HG03558 (cell line): ENCODE measurements at regions not wholly inside any gene's neighbourhood (a gene's known extent, or its start where the extent isn't known, plus 50 kb on each side); places are given as distances from the start of the nearest gene placed in this dataset.

Experiments
- ATAC-seq: cut with Tn5 transposase; IDR thresholded peaks from one replicate; pipeline ENCODE4 v1.9.1; 2021; ENCODE audit warnings: moderate number of reproducible peaks; ENCODE audit not compliant: unreplicated experiment; ENCODE audit errors: extremely low read depth

DNA sequence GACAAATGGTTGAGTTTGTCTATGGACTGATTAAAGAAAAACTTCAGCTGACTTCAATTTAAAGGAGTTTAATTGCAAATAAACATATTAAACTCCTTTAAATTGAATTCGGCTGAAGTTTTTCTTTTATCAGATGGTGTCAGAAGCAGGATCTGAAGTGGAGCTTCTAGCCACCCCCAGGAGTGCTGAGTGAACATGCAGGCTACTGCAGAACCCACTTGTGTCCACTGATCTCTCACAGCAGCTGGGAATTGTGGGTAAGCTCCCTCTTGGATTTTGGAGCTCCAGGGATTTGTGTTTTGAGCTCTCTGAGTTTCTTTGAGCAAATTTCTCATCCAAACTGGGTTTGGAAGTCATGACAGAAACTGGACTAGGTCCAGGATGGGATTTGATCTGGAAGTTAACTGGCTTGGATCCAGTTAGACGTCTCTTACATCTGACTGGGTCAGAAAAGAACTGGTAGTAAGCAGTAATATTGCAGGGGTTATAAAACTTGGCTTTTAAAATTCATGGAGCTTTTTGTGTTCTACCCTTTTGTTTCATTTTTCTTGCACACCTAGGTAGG lies 95.8 kb upstream of the UST start:
- no peak for ATAC-seq

DNA sequence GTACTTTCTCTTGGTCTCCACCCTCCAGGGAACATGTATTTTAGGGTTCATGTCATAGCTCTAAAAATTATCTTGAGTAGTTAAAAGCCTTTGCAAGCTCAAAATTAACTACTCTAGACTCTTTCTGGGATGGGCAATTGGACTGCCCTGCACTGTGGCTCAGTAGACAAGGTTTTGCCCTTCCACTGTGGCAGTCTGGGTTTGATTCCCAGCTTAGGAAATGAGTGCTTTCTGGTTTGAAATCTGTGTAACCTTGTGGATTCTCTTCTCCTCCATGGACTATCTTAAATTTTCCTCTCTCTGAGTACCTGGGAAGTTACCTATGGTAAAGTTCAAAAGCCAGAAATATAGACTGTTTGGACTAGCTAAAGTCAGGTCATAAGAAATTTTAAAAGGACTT lies 94.6 kb upstream of the UST start:
- no peak for ATAC-seq

DNA sequence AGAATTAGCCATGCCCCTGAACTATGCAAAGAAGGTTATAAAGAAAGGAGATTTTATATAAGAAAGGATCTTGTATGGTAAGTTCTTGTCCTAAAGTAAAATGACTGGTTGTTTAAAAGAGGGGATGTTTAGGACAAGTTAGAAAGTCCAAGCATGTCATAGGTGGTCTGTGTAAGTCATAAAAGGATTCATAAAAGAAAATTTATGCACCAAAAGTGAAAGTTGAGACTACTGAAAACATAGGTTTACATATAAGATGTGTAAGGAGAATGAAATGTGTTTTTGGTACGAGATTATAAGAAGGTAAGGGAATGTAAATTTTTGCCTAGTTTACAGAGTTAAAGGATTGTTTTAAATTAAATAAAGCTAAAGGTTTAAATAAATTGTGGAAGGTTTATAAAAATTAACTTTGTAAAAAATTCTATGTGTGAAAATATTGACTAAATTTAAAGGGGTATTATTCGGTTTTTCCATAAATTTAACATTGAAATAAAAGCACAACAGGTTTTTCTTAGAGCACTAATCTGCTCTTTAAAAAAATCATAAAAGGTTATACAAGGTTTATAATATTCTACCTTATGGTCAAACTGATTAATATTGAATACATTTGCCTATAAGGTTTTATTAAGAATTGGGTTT lies 93.6 kb upstream of the UST start:
- no peak for ATAC-seq

DNA sequence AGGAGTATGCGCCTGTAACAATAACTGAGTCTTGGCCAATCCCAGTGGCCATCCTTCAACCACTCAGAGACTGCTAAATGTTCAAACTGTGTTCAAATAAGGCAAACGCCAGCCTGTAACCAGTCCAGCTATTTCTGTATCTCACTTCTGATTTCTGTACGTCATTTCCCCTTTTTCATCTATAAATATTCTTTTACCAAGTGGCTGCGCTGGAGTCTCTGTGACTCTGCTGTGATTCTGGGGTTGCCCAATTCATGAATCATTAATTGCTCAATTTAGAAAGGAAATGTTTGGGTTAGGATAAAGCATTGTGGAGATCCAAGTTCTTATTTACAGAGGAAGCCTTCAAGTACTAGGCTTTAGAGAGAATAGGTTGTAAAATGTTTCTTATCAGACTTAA lies 89.8 kb upstream of the UST start:
- ATAC-seq = no peak

DNA sequence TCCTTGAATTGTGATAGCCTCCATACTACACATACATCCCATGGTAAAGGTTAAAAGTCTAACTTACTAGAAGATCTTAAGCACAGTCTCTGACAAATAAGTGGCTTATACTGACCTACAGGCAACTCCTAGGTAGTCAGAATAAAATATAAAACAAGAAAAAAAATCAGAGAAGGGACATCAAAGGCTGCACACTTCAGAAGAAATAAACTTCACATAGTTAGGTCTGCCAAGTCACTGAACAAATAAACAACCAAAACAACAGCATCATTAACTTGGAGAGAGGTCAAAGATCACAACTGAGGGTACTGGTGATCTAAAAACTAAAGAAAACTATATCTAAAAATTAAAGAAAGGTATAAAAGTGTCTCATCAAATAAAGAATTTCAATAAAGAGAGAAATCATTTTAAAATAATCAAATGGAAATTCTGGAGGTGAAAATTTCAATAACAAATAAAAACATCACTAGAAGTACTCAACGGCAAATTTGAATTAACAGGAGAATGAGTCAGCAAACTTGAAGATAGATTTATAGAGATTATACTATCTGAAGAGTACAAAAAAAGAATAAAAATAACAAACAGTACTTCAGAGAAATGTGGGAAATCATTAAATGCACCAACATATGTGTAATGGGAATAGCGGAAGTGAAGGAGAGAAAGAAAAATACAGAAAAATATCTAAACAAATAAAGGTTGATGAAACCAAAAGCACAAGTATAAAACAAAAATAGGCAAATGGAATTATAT lies 88.0 kb upstream of the UST start:
- no peak for ATAC-seq

DNA sequence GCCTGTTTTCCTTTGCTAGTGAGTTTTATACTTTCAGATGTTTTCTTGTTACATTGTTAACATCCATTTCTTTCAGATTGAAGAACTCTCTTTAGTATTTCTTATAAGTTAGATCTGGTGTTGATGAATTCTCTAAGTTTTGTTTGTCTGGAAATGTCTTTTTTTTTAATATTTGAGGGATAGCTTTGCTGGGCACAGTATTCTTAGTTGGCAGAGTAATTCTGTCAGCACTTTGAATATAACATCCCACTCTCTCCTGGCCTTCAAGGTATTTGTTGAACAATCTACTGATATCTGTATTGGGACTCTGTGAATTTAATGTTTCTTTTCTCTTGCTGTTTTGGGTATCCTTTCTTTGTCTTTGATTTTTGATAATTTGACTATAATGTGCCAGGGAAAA lies 79.4 kb upstream of the UST start:
- no peak for ATAC-seq

DNA sequence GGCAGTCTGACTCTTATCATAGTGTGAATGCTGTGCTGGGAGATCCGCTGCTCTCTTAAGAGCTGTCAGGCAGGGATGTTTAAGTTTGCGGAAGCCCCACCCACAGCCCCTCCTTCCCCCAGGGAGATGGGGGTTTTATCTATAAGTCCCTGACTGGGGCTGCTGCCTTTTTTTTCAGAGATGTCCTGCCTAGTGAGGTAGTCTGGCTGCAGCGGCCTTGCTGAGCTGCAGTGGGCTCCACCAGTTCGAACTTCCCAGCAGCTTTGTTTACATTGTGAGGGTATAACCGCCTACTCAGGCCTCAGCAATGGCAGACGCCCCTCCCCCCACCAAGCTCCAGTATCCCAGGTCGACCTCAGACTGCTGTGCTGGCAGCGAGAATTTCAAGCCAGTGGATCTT lies 75.7 kb upstream of the UST start:
- ATAC-seq = no peak

DNA sequence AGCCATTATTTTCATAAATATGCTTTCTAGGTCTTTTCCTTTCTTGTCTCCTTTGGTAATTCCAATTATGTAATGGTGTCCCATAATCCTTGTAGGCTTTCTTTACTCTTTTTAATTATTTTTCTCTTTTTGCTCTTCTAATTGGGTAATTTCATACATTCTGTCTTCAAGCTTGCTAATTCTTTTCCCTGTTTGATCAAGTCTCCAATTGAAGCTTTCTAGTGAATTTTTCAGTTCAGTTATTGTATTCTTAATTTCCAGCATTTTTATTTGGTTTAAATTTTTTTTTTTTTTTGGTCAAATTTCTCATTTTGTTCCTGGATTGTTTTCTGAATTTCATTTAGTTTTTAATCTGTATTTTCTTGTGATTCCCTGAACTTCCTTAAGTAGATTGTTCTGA lies 74.9 kb upstream of the UST start:
- no peak for ATAC-seq

DNA sequence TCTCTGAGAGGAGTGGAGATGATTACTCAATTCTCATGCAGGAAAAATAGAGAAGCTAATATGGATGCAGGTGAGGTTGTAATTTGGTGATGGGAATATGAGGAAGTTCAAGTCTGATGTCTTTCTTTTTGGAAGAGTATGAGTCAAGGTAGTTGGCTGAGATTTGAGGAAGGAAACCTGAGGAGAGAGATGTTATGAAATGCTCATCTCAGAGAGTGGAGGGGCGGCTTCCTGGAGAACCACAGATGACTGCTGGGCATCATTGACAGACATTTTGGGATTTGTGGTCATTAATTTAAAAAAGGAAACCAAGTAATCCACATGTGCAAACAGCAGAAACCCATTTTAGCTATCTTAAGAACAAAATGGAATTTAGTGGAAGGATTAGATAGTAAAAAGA lies 72.5 kb upstream of the UST start:
- no peak for ATAC-seq

DNA sequence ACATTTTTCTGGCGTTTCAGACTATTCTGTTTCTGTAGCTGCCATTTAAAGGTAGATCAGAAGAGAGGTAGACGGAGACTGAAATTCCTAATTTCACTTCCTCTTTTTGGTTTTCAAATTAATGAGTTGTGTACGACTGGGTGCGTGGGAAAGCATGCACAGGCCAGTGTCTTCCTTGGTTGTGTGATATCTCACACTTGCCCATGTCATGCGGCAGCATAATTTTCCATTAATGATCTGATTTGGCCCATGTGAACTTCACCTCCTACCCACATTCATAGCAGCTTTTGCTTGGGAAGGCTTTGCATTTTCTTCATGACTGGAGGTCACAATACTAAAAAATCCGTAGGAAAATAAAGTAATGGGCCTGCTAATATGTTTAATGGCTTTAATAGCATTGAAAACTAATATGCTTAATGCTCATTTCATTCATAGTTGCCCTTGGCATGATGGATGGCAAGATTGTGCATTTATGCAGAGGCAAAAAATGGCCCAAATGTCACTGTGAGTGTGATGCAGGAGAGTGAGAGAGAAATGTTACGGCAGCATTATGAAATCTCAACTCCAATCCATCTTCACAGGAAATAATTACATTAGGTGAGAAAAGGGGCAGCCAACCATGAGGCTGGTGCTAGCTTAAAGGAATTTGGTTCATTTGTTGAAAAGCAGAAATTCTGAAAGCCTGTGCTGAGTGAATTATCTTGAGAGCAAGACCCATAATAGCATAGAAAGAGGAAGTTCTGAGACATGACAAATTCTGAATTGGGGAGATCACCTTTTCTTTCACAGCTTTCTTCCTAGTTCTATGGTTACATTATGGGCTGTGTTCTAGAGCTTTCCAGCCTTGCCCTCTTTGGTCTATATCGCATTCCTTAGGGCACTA lies 69.0 kb upstream of the UST start:
- ATAC-seq = peak; percentile 85

DNA sequence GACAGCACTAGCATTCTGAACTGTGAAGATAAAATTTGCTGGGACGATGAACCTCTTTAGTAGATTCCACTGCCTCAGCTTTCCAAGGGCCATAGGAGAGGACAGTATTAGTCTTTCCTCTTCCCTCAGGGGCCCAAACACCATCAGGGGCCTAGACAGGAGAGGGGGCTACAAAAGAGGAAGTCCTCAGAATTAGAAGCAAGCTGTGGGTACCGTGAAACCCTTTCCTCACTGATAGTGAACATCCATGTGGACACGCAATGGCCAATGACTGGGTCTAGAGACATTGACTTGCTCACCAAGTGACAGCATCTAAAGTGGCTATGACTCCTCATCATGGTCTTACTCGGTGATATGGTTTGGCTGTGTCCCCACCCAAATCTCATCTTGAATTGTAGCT lies 68.1 kb upstream of the UST start:
- ATAC-seq = no peak

DNA sequence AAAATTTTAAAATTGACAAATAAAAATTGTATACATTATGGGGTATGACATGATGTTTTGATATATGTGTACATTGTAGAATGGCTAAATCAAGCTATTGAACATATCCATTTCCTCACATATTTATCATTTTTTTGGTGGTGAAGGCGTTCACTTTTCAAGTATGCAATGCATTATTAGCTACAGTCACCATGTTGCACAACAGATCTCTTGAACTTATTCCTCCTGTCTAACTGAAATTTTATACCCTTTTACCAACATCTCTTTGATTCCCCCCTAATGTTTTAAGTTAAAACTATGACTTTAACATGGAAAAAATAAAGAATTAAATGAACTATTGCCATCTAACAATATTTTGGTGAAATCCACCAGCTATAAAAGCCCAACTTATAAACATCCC lies 65.2 kb upstream of the UST start:
- ATAC-seq = no peak

DNA sequence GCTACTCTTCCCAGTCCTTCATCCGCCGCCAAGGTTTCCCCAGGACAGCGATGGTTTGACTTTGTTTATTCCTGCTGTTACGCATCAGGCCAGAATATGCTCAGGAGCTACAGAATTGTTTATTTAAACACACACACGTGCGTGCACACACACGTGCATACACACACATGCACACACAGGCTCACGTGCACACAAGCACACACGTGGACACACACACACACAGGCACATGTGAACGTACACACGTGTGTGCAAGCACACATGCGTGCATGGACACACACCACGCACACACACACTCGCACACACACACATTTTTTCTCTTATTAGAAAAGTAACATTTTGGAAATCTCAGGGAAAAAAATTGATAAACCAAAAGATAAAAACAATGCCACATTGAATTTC lies 64.6 kb upstream of the UST start:
- ATAC-seq = no peak

DNA sequence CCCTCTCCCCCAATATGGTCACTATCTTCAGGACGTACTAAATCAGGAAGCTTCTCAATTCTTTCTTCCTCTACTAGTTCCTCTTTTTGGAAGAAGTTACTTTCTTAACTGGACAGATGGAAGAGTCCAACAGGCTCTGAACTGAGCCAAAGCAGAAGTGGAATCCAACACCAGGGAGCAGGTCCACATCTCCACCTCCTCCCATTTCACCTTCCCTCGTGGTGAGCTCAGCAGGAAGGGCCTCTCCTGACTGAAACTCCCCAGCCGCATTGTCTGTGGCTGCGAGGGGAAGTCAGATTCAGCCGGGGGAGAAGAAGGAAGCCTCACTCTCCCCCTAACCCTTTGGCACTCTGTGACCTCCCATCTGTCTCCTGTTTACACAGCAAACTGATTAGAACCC lies 63.8 kb upstream of the UST start:
- no peak for ATAC-seq

DNA sequence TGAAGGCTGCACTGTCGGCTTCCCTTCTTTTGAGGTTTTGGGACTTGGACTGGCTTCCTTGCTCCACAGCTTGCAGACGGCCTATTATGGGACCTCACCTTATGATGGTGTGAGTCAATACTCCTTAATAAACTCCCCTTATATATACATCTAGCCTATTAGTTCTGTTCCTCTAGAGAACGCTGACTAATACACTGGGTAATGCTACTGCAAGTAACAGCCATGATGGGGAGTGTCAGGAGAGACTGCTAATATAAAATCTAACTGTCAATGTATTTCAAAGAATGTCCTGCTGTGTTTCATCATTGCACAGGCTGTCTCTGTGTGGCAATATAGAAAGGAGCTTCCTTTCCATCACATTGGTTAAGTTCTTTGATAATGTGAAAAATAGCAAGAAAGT lies 57.7 kb upstream of the UST start:
- no peak for ATAC-seq

DNA sequence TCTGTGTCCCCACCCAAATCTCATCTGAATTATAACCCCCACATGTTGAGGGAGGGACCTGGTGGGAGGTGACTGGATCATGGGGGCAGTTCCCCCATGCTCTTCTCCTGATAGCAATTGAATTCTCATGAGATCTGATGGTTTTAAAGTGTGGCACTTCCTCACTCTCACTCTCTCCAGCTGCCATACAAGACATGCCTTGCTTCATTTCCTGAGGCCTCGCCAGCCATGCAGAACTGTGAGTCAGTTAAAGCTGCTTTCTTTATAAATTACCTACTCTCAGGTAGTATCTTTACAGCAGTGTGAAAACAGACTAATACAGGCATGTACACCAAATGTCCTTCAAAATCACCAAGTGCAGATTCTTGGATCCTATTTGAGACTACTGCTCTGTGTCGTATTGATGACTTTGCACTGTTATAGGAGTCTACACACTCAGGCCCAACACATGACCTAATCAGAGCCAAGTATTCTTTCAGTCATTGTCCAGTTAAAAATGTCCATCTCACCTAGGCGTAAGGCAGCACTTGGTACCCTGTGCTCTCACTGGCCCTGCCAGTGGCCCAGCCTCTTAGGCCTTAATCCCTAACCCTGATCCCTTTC lies 52.8 kb upstream of the UST start:
- no peak for ATAC-seq
